Activated CD4-positive, alpha-beta T cell treated with anti-CD3 and anti-CD28 coated beads, Interleukin-2, amount 10 ng/mL, durations not matched to agents 7 days and 5 days (primary cell): ENCODE measurements at regions not wholly inside any gene's neighbourhood (a gene's known extent, or its start where the extent isn't known, plus 50 kb on each side); places are given as distances from the start of the nearest gene placed in this dataset.

Experiments
- CTCF ChIA-PET: fragments of 350-600 bp; sonication (Branson Sonifier 250); formaldehyde crosslinking; loops from one replicate; lab custom pipeline; 2021; ENCODE audit warnings: antibody characterized with exemption; lab: Charles Lee
- POLR2A ChIA-PET: fragments of 350-600 bp; sonication (Branson Sonifier 250); formaldehyde crosslinking; loops from one replicate; lab custom pipeline; 2021; ENCODE audit warnings: antibody characterized with exemption; lab: Charles Lee
- DNase-seq: peaks from one replicate; pipeline ENCODE4 v3.0.0-alpha.2; 2020
- H3K27ac Mint-ChIP-seq: one replicate; pipeline ENCODE4 v1.8.0; 2021; ENCODE audit warnings: mild to moderate bottlenecking, moderate library complexity, mixed read lengths
- H3K27me3 Mint-ChIP-seq: one replicate; pipeline ENCODE4 v1.8.0; 2021; ENCODE audit warnings: mixed read lengths
- H3K36me3 Mint-ChIP-seq: one replicate; pipeline ENCODE4 v1.8.0; 2021; ENCODE audit warnings: low read depth, mixed read lengths
- H3K4me1 Mint-ChIP-seq: one replicate; pipeline ENCODE4 v1.8.0; 2021; ENCODE audit warnings: mixed read lengths
- H3K4me3 Mint-ChIP-seq: one replicate; pipeline ENCODE4 v1.8.0; 2021; ENCODE audit warnings: mild to moderate bottlenecking, moderate library complexity, mixed read lengths
- H3K9me3 Mint-ChIP-seq: one replicate; pipeline ENCODE4 v1.8.0; 2021; ENCODE audit warnings: mixed read lengths

DNA sequence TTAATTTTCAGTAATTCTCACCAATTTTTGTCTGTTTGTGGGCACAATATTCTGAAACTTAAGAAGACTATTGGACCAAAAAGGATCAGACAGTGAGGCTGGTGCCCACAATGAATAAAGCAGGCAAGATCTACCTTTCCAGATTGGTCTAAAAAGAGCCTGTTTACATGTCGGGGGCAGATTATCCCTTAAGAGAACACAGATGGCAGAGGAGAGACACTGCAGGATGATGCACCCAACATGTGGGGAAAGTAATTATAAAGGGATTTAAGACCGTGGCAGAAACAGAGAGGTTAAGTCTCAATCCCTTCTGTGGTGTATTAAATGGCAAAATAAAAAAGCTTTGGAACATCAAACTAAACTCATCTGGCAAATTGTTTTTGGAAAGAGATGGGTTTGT, 331.8 kb upstream of the CDH11 start:
- Mint-ChIP-seq H3K27ac (no peak overlapping the region), H3K4me3 (no peak overlapping the region), H3K9me3 (peaks cover 3% of the 10 kb centered on the region), H3K4me1 (no peaks in the 10 kb centered on the region), H3K27me3 (no peaks in the 10 kb centered on the region), H3K36me3 (no peaks in the 10 kb centered on the region)
- ChIA-PET POLR2A (no interaction called here), CTCF (no interaction called here)
- DNase-seq = no peak

DNA sequence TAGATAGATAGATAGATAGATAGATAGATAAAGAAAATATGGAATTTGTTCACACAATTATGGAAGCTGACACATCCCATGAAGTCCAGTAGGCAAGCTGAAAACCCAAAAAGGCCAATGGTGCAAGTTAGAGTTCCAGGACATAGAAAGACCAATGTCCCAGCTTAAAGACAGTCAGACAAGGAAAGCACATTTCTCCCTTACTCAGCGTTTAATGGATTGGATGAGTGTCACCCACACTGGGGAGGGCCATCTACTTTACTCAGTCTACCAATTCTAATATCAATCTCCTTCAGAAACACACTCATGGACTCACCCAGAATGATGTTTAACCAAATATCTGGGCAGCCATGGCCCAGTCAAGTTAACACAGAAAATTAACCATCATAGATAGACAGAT, 327.7 kb upstream of the CDH11 start:
- ChIA-PET CTCF (no interaction called here), POLR2A (no interaction called here)
- H3K4me3 Mint-ChIP-seq = no peak overlapping the region
- no peaks in the 10 kb centered on the region for H3K4me1 Mint-ChIP-seq
- H3K27ac Mint-ChIP-seq = no peak overlapping the region
- no peak for DNase-seq
- no peaks in the 10 kb centered on the region for H3K36me3 Mint-ChIP-seq
- H3K9me3 Mint-ChIP-seq = peaks cover 13% of the 10 kb centered on the region
- H3K27me3 Mint-ChIP-seq = no peaks in the 10 kb centered on the region

DNA sequence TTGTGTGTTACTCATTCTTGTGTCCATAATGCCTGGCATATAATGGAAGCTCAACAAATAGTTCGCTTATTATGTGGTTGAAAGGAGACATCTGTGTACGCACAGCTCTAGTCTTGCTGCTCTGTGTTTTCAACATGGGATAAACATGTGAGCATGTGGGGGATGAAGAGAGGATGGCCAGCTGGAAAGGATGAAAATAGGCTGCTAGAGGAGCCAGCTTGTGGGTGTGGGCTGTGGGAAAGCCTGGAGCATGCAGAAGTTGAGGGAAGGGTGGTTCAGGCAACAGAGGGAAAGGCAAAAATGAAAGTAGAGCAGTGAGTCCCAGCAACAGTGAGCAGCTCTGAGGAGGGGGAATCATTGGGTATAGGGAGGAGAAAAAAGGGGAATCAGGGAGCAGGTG, 324.6 kb upstream of the CDH11 start:
- no peak overlapping the region for H3K27ac Mint-ChIP-seq
- H3K9me3 Mint-ChIP-seq = peaks cover 11% of the 10 kb centered on the region
- no peaks in the 10 kb centered on the region for H3K36me3 Mint-ChIP-seq
- no peak for DNase-seq
- ChIA-PET CTCF (no interaction called here), POLR2A (no interaction called here)
- no peak overlapping the region for H3K4me3 Mint-ChIP-seq
- no peaks in the 10 kb centered on the region for H3K4me1 Mint-ChIP-seq
- no peaks in the 10 kb centered on the region for H3K27me3 Mint-ChIP-seq

DNA sequence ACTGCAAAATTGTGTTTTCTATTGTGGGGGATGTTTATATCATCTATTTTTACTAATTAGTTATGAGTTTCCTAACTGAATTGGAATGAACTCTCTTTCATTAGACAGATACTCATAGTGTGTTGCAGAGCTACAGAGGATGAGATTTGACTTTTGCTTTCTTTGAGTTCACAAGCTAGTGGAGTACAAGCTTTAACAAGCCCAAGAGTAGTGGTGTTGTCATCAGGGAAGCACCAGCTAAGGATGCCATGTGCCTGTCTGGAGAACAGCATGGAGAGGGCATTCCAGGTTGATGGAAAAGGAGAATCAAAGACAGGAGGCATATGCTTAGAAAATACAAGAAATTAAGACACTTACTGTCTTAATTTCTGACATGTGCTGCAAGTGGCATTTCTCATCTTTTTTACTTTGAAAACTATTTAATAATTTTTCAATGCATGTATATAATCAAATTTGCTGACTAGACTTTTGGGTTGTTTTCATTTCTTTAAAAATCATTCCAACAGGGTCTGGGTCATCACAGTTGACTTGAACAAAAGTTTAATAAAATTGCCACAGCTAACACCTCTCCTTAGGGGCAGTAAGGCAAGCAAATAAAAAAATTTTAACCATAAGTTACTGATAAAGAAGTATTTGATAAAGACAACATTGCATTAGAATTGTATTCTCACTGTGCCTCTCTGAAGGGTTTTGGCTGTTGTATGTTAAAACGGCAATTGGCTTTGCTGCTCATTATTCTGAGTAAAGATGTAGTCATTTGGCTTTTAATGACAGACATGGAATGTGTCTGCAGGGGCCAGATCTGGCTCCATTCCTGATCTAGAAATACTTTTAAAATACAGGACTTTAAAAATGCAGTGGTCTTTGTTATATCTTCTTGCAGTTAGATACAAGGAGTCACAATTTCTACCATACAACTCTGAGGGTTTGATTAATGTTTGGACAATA, 323.7 kb upstream of the CDH11 start:
- no peak overlapping the region for H3K4me3 Mint-ChIP-seq
- ChIA-PET POLR2A (no interaction called here), CTCF (no interaction called here)
- no peaks in the 10 kb centered on the region for H3K36me3 Mint-ChIP-seq
- H3K9me3 Mint-ChIP-seq = peaks cover 10% of the 10 kb centered on the region
- DNase-seq = no peak
- H3K4me1 Mint-ChIP-seq = no peaks in the 10 kb centered on the region
- H3K27ac Mint-ChIP-seq = no peak overlapping the region
- no peaks in the 10 kb centered on the region for H3K27me3 Mint-ChIP-seq

DNA sequence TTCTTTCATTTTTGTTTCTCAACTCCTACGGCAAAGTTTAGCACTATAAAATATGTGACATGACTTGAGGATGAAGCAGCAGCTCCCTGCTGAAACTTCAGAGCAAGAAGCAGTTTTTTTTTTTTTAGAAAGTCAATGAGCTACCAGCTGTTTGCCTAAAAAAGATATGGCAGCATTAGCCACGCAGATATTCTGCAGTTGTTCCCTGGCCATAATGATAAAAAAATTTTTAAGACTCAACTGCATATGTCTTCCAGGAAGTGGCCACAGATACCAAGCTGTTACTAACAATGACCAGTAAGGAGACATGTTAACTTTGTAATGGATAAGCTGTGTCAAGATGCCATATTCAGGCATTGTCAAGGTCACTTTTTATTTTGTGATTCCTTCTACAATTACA, 319.6 kb upstream of the CDH11 start:
- Mint-ChIP-seq H3K27ac (no peak overlapping the region), H3K9me3 (peaks cover 3% of the 10 kb centered on the region), H3K27me3 (no peaks in the 10 kb centered on the region), H3K36me3 (no peaks in the 10 kb centered on the region), H3K4me3 (no peak overlapping the region), H3K4me1 (no peaks in the 10 kb centered on the region)
- DNase-seq = no peak
- ChIA-PET CTCF (no interaction called here), POLR2A (no interaction called here)

DNA sequence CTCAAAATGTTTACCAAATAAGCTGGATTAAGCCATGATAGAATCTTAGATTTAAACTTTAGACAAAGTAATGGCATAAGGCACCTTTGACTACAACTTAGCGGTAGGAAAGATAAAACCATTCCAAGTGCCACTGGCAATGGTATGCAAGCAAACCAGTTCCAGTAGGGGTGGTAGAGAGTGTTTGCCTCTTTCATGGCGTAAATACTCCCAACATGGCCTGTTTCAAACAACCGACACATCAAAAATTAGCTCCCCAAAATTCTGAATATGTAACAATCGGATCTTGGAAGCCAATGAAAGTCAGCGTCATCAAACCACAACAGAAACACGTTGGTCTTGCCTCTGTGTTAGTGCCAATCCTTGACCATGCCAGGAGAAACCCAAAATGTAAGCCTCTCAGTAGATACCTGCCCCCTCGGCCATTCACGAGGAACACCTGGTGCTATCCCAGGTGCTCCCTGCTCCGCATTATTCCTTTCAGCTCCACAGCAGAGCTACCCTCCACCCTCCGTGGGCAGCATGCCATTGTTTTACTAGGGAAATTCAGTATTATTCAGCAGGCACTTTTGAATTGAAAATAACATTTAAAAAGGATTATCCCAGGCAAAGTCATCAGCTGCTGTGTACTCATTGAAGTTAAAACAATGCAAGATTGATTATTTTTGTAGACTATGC, 307.8 kb upstream of the CDH11 start:
- Mint-ChIP-seq H3K9me3 (no peaks in the 10 kb centered on the region), H3K27me3 (no peaks in the 10 kb centered on the region), H3K36me3 (no peaks in the 10 kb centered on the region), H3K4me3 (no peak overlapping the region), H3K27ac (no peak overlapping the region), H3K4me1 (no peaks in the 10 kb centered on the region)
- ChIA-PET CTCF (no interaction called here), POLR2A (no interaction called here)
- DNase-seq = no peak

DNA sequence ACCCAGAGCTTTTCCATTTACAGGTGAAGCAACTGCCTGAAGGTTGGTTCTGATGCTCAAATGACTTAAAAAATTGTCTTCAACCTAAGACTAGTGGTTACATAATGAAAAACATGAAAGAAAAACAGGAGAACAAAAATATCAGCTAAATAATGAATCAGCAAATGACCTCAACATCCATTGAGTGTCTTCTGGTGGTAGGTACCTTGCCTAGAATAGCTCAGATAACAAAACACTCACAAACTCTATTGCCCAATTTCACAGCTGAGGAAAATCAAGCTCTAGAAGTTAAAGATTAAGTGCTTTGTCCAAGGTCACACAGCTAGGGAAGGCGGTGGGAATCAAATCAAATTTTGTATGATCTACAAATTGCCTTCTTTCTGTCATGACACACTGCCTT, 304.6 kb upstream of the CDH11 start:
- Mint-ChIP-seq H3K4me3 (no peak overlapping the region), H3K9me3 (peaks cover 5% of the 10 kb centered on the region), H3K27ac (no peak overlapping the region), H3K27me3 (no peaks in the 10 kb centered on the region), H3K36me3 (no peaks in the 10 kb centered on the region), H3K4me1 (no peaks in the 10 kb centered on the region)
- POLR2A ChIA-PET = no interaction called here
- CTCF ChIA-PET = no interaction called here
- DNase-seq = no peak

DNA sequence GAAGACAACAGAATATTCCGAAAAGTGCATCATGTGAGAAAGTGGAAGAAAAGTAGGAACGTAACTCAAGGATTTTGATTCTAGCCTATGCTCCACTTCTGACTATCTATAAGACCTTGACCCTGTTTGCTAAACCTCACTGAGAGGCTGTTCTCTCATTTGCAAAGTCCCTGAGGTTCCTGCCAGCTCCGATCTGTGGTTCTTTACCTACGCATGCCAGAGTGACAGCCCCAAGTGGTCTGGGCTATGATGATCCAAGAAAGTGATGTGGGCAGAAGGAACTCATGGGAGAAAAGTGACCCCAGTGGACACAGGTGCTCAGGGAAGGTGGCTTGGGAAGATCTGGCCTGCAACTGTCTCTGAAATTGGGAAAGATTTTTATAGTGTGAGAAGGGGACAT, 301.1 kb upstream of the CDH11 start:
- Mint-ChIP-seq H3K9me3 (peaks cover 9% of the 10 kb centered on the region), H3K27me3 (no peaks in the 10 kb centered on the region), H3K4me1 (no peaks in the 10 kb centered on the region), H3K36me3 (no peaks in the 10 kb centered on the region), H3K4me3 (no peak overlapping the region), H3K27ac (no peak overlapping the region)
- POLR2A ChIA-PET = no interaction called here
- CTCF ChIA-PET = no interaction called here
- no peak for DNase-seq

DNA sequence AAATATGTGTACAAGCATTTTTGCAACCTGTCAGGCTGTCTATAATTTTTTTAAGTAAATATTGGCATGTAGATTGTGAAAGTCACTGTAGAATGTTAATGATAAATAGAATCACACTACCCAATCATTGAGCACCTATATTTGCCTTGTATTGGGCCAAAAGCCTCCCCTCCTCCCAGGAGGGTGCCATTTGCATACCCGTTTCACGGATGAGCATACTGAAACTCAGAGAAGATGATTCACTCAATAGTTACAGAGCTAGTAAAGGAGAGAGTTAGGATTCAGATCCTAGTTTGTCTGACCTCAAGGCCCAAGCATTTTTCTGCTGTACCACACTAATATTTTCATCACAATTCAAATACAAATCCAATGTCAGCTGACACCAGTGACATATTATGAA, 299.7 kb upstream of the CDH11 start:
- H3K4me1 Mint-ChIP-seq = no peaks in the 10 kb centered on the region
- H3K9me3 Mint-ChIP-seq = peaks cover 11% of the 10 kb centered on the region
- no peaks in the 10 kb centered on the region for H3K36me3 Mint-ChIP-seq
- no peak overlapping the region for H3K27ac Mint-ChIP-seq
- POLR2A ChIA-PET = no interaction called here
- no peak for DNase-seq
- CTCF ChIA-PET = no interaction called here
- no peaks in the 10 kb centered on the region for H3K27me3 Mint-ChIP-seq
- no peak overlapping the region for H3K4me3 Mint-ChIP-seq

DNA sequence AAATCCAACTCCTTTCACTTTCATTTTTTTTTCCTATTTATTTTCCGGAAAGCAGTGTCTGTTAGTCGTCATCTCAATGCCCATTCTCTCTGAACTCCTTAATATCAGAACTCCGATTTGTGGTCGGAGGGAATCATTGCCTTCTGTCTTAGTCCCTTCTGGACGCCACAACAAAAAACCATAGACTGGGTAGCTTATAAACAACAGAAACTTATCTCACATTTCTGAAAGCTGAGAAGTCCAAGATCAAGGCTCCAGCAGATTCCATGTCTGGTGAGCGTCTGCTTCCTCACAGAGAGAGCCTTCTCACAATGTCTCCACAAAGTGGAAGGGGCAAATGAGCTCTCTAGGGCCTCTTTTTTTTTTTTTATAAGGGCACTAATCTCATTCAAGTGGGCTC, 296.6 kb upstream of the CDH11 start:
- DNase-seq = no peak
- peaks cover 11% of the 10 kb centered on the region for H3K9me3 Mint-ChIP-seq
- no peak overlapping the region for H3K4me3 Mint-ChIP-seq
- no peaks in the 10 kb centered on the region for H3K27me3 Mint-ChIP-seq
- H3K4me1 Mint-ChIP-seq = no peaks in the 10 kb centered on the region
- POLR2A ChIA-PET = no interaction called here
- H3K27ac Mint-ChIP-seq = no peak overlapping the region
- CTCF ChIA-PET = no interaction called here
- no peaks in the 10 kb centered on the region for H3K36me3 Mint-ChIP-seq

DNA sequence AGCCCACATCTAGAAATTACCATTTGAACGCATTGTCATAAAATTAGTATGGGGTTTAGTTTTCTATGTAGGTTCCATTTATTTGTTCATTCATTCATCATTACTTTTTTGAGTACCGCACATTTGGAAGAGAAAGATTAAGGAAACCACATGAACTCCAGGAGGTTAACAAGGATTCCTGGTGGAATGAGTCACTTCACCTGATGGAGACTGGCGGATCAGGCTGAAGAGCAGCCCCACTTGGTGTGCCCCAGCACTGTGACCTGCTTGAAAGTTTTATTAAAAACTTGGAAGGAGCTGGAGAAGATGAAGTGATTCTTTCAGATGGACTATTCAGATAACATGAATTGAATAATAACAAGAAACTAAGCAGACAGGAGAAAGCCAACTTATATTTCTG, 293.6 kb upstream of the CDH11 start:
- no peak overlapping the region for H3K4me3 Mint-ChIP-seq
- ChIA-PET CTCF (no interaction called here), POLR2A (no interaction called here)
- H3K9me3 Mint-ChIP-seq = peaks cover 6% of the 10 kb centered on the region
- no peak for DNase-seq
- H3K27ac Mint-ChIP-seq = no peak overlapping the region
- no peaks in the 10 kb centered on the region for H3K36me3 Mint-ChIP-seq
- no peaks in the 10 kb centered on the region for H3K27me3 Mint-ChIP-seq
- no peaks in the 10 kb centered on the region for H3K4me1 Mint-ChIP-seq

DNA sequence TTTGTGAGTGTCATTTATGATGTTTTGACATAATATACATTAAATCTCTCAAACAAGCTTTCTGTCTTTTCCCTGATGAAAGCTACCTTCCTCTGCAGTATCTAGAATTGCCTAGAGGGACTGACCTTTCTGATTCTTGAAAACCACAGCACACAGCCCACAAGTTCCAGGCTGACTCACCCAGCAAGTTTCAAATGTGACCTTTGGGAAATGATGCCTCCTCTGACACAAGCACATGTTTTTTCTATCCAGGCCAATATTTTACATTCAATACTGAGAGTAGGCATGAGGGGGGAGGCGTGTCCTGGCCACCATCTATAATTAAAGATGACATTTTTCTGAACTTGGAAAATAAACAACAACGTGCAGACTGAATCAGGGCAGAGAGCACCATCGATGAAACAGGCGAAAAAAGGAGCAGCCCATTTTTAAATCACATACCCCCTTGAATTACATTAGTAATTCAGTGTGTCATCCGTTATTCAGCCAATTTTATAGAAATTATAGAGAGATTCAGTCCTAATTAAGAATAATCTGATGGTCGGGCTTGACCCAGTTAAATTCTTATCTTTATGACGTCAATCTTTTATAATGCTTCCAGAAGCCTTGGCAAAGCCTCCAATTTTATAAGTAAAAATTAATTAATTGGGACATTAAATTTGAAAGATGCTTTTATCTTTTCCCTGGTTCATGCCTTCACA, 292.6 kb upstream of the CDH11 start:
- H3K4me3 Mint-ChIP-seq = no peak overlapping the region
- CTCF ChIA-PET = no interaction called here
- H3K9me3 Mint-ChIP-seq = peaks cover 6% of the 10 kb centered on the region
- no peaks in the 10 kb centered on the region for H3K27me3 Mint-ChIP-seq
- no peak overlapping the region for H3K27ac Mint-ChIP-seq
- POLR2A ChIA-PET = no interaction called here
- no peak for DNase-seq
- H3K4me1 Mint-ChIP-seq = no peaks in the 10 kb centered on the region
- H3K36me3 Mint-ChIP-seq = no peaks in the 10 kb centered on the region

DNA sequence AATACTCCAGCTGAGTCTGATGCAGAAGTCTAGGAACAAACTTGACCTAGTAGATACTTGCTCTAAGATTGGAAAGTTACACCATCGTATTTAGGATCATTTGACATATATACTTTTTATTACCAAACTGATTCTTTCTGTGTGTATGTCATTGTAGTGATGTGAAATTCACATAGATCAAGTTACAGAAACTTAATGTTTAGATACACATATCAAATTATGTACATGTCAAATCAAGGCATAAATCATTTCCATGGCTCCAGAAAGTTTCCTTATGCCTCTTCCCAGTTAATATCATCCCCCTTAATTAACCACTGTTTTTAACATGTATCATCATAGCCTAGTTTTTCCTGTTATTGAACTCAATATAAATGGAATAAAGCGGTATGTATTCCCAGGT, 292.0 kb upstream of the CDH11 start:
- Mint-ChIP-seq H3K27ac (no peak overlapping the region), H3K9me3 (peaks cover 2% of the 10 kb centered on the region), H3K4me1 (no peaks in the 10 kb centered on the region), H3K27me3 (no peaks in the 10 kb centered on the region), H3K4me3 (no peak overlapping the region), H3K36me3 (no peaks in the 10 kb centered on the region)
- CTCF ChIA-PET = no interaction called here
- POLR2A ChIA-PET = no interaction called here
- no peak for DNase-seq
